Femur (tissue), 1 donor: ENCODE measurements at regions not wholly inside any gene's neighbourhood (a gene's known extent, or its start where the extent isn't known, plus 50 kb on each side); places are given as distances from the start of the nearest gene placed in this dataset.
A peak's percentile ranks its signal among the peaks of the same experiment; 100 is the strongest.
"Not testable (repeated sequence)": the region's sequence is repeated elsewhere in the genome, so short reads cannot be mapped to it uniquely, and the experiment has no call there.

Experiments used
- DNase-seq: peaks from one replicate; pipeline ENCODE4 v3.0.0-alpha.2; 2017

DNA sequence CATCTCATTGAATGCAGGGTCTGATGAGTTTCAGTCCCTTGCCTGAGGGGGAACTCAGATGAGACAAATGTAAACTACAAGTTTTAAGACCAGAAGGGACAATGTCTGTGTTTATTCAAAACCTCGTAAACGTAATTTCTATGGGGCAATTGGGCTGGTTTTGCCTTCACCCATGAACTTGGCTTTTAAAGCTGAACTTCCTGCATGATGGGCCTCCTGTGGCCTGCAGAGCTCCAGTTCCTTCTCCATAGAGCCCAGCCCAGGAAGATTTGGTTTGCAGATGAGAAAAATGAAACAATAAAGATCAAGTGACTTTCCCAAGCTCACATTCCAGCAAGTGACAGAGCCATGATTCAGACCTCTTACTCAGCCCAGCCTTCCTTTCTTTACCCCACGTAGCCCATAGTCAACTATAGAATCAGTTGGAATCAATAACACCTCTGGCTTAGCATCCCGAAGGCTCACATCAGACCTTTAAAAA lies 612.3 kb downstream of the UTRN start:
- no peak for DNase-seq

DNA sequence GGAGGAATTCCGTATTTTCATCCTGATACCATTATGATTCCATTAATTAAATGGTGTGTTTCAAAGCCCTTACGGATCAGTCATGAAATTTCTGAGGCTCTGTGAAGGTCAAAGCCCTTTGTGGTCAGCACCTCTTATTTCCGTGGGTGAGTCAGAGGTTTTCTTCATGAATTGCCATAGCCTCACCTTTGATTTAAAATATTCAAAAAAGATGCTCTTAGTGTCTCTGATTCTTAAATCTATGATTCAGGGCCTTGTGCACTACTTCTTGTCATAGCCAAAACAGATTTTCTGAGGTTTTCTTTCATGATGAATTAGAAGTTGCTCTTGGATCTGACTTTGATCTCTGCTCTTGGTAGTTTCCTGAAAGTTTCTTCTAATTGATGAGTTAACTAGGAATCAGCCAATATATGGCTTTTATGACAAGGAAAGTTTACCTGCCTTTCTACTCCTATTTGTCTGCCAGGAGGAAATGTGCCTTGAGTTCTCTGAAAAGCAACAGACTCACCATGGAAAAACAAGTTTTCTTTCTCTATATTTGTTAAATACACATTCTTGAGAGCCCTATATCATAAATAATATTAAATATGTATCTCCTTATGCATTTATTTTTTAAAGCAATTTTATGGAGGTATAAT lies 613.0 kb downstream of the UTRN start:
- DNase-seq = no peak

DNA sequence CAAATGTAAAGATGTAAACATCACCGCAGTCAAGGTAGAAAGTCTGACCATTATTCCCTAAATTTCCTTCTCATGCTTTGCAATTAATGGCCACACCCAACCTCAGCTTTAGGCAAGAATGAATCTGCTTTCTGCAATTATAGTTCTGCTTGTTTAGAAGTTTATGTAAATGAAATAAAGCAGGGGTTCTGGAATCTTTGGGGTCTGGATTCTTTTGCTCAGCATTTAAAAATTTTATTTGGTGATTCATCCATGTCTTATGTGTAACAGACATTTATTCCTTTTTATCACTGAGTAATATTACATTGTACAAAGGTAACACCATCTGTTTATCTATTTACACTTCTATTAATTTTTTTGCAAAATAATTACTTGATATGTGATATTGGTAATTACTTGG lies 613.6 kb downstream of the UTRN start:
- DNase-seq = no peak

DNA sequence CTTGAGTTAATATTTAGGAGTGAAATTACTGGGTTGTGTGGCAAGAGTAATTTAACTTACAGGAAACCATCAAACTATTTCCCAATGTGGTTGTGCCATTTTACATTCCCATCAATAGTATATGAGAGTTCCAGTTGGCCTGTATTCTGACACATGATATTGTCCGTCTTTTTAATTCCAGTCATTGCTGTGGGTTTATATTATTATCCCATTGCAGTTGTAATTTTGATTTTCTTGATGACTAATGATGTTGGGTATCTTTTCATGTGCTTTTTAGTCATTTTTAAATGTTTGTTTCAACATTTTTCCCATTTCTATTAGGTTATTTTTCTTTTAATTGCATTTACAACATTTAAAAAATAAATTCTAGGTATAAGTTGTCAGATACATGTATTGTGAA lies 614.0 kb downstream of the UTRN start:
- DNase-seq = no peak

DNA sequence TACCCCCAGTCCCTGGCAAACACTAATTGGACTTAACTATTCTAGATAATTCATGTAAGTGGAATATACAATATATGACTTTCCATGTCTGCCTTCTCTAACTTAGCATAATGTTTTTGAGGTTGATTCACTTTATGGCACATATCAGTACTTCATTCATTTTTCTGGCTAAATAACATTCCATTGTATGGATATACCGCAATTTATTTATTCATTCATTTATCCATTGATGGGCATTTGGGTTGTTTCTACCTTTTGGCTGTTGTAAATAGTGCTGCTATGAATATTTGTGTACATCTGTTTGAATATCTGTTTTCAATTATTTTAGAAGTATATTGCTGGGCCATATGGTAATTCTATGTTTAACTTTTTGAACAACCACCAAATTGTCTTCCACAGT lies 616.3 kb downstream of the UTRN start:
- DNase-seq = no peak

DNA sequence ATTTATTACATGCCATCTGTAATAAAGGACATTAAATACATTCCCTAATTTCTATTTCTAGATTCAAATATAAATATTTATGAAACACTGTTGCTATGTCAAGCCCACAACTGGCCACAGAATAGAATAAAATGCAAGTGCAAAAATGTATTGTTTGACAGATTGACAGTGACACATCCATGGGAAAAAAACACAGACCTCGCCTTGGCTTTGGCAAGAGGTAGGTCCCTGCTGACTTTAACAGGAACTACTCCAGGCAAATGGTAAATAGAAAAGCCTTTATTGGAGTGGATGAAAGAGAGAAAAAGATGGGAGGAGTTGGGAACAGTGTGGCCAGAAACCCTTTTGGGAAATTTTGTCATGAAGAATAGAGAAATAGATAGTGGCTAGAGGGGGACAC lies 622.9 kb downstream of the UTRN start:
- no peak for DNase-seq

DNA sequence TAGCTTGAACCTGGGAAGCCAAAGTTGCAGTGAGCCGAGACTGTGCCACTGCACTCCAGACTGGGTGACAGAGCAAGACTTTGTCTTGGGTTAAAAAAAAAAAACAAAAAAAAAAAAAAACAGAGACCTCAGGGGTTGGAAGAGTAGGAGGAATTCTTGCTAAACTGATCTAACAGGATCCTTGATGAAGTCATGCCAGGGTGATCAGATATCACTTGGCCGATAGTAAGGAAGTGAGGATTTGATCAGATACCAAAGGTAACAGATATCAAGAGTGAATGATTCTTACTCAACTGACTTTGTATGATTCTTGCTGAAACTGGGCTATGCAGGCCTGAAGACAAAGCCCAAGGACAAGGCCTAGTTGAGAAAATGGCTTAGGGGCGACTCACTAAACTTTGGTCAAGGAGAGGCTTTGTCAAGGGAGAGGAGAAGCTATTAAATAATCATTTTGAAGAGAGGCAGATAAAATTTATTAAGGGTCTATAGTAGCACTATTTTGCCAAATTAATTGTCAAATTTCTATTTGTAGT lies 624.7 kb downstream of the UTRN start:
- DNase-seq = no peak

DNA sequence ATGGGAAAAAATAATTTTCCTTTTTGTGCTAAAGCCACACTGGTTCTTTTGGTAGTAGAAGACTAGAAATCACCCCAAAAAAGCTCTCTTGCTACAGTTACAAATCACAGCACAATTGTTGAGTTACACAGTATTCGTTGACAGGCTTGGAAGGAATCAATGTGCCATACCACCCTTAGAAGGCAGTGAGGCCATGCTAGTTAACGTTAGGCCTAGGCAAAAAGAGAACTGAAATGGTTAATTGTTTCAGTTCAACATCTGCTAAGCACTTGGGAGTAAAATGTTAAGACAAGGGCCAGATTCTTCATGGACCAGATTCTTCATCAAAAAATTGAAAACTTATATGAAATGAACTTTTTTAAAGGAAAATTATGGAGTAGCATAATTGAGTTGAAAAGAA lies 626.2 kb downstream of the UTRN start:
- no peak for DNase-seq

DNA sequence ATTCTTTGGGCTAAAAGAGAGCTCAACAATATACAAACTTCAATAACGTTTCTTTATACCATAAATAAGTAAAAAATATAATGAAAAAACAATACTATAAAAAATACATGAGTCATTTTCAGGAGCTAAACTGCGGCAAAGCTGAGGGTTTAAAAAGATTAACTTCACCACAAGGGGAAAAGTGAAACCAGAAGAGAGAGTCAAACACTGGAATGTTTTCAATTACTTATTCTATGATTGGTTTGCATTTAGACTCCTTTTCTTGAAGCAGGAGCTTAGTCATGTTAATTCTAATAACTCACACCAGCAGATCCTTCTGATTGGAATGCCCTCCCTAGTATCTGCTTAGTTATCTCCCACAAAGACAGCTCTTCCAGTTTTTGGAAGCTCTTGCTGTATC lies 627.3 kb downstream of the UTRN start:
- DNase-seq = no peak

DNA sequence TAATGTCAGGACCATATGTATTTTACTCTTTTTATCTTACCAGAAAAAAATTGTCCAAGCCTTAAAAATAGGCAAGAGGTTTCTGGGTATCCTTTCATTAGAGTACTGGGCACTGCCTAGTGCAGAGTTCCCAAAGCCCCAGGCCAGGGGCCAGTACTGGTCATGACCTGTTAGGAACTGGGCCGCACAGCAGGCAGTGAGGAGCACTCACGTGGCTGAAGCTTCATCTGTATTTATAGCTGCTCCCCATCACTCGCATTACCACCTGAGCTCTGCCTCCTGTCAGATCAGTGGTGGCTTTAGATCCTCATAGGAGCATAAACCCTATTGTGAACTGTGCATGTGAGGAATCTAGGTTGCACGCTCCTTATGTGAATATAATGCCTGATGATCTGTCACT lies 632.9 kb downstream of the UTRN start:
- DNase-seq = no peak

DNA sequence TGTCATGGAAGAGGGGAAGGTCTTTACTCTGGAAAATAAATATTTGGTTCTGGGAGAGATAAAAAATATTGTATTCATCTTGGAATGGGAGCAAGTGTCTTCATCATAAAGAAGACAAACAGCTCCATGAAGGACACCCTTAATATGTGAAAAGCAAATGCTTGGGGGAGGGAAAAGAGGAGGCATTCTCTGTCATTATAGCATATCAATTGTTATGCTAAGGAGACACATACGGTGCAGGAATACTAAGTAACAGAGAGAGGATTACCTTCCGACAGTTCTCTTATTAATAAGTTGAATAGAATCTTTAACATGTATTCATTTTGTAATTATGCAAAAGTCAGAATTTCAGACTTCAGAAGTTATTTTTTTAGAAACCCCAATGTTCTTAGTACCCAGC lies 634.4 kb downstream of the UTRN start:
- DNase-seq = no peak

DNA sequence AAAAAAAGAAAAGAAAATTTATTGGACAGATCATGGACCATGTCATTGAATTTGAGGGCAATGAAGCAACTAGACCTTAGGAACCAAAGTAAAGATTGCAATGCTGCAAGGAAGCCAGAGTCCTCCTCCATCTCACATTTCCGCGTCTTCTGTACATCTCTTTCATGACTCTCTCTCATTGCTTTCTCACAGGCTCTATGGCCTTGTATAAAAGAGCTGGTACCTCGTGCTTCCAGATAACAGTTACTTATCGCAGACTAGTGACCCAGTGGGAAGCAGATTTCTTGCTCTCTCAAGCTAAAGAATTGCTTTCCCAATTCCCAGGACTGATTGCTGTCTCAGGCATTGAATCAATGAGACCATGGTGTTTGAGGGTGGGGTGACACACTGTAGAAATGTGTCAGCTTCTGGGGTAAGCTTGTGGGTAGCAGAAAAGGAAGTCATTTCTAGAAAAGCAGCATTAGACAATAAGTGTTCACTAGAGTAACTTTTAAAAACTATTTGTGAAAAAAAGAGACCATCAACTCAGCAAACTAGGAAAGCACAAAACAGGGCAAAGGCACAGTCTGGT lies 635.3 kb downstream of the UTRN start:
- DNase-seq = no peak

DNA sequence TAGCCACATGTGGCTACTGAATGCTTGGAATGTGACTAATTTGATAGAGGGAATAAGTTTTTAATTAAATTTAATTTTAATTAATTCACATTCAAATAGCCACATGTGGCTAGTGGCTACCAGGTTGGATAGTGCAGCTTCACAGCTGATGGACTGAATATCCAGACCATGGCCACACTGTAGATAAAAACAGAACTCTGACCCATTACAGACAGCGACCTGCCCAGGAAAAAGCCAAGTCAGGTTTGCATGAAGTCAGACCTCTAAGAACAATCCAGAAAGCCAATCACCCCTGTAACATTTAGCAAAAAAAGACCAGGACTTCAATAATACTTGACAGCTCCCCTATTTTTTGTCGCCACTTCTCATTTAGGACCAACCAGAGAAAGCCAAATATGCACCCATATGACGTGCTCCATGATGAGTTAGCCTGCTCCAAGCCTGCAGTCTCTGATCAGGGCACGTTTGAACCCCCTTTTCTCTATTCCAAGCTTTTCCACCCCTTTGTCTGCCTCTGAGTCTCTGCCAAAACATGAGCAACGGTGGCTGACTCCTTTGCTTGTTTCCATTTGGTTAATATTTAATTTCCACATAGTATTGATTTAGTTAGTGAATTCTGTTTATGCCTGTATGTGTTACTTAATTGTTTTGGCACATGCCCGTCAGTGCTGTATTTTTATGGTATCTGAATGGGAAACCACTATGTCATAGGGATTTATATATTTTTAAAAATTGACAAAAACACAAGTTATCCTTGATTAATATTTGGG lies 636.3 kb downstream of the UTRN start:
- no peak for DNase-seq

DNA sequence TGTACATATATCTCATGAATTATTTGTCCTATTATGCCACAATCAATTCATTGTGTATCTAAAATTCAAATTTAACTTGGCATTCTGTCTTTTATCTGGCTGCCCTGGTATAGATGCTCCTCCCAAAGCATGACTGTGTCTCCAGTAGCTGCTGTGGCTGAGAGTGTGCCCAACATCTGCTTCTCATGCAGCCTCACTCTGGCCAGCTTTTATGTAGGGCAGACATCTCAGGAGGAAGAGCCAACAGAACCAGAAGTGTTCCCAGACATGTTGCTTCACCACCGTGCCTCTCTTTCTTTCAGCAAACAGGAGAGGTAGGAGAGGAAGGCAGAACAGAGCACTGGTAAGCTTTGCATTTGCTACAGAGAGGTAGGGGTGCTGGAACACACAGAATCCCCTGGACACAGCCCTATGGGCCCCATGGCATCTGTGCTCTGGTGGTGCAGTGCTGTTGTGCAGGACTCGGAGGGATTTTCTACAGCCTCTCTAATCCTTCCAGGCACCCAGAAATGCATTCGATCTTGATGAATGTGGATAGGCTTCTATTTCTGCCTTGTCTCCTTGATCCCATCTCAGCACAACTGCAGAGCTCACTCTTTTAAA lies 637.1 kb downstream of the UTRN start:
- peak; percentile 50 for DNase-seq

DNA sequence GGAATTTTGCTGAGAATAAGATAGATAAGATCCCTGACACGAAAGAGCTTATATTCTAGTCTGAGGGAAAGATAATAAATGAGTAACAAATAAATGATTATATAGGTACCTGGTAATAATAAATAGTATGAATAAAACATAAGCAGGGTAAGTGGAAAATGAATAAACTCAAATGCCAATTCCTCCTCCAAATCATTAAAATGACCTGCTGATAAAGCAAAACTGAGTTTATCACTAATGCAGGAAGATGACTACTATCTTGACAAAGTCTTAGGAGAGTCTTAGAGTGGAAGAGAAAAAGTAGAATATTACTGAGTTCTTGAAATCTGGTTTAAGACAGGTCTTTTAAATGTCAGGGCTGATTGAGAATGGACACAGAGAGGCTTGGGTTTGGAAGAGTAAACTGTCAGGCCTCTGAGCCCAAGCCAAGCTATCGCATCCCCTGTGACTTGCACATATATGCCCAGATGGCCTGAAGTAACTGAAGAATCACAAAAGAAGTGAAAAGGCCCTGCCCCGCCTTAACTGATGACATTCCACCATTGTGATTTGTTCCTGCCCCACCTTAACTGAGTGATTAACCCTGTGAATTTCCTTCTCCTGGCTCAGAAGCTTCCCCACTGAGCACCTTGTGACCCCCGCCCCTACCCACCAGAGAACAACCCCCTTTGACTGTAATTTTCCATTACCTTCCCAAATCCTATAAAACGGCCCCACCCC lies 637.8 kb downstream of the UTRN start:
- not testable (repeated sequence) for DNase-seq

DNA sequence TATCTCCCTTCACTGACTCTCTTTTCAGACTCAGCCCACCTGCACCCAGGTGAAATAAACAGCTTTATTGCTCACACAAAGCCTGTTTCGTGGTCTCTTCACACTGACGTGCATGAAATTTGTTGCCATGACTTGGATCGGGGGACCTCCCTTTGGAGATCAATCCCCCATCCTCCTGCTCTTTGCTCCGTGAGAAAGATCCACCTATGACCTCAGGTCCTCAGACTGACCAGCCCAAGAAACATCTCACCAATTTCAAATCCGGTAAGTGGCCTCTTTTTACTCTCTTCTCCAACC lies 638.3 kb downstream of the UTRN start:
- not testable (repeated sequence) for DNase-seq

DNA sequence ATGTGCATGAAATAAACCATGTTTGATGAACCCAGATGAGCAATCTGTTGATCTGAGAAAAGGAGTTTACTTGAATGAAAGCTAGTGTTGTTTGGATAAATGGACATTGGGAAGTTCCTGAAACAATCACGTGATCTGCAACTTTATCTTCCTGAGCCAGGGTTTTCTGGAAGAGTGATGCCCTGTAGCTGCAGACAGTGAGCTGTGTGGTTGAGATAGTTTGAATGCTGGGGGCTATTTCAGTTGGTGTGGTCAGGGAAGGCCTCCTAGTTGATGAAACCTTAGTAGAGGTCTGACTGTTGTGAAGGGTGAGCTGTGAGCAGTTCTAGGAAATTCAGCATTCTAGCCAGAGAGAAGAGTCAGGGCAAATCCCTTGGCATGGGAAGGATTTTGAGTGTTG lies 643.7 kb downstream of the UTRN start:
- no peak for DNase-seq

DNA sequence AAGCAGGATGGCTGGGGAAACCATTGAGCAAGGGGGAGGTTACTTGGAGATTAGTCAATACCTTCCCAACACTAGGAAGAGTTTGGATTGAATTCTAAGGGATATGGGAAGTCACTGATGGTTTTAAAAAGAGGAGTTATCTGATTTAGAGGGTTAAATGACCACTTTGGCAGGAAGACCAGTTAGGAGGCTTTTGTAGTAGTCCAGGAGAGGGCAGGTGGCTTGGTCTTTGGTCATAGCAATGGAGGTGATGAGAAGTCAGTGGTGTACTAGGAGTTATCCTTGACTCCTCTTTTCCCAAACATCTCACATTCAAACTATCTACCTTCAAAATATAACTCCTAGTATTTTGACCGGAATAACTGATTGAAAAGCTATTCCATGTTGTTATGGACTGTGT lies 644.1 kb downstream of the UTRN start:
- no peak for DNase-seq

DNA sequence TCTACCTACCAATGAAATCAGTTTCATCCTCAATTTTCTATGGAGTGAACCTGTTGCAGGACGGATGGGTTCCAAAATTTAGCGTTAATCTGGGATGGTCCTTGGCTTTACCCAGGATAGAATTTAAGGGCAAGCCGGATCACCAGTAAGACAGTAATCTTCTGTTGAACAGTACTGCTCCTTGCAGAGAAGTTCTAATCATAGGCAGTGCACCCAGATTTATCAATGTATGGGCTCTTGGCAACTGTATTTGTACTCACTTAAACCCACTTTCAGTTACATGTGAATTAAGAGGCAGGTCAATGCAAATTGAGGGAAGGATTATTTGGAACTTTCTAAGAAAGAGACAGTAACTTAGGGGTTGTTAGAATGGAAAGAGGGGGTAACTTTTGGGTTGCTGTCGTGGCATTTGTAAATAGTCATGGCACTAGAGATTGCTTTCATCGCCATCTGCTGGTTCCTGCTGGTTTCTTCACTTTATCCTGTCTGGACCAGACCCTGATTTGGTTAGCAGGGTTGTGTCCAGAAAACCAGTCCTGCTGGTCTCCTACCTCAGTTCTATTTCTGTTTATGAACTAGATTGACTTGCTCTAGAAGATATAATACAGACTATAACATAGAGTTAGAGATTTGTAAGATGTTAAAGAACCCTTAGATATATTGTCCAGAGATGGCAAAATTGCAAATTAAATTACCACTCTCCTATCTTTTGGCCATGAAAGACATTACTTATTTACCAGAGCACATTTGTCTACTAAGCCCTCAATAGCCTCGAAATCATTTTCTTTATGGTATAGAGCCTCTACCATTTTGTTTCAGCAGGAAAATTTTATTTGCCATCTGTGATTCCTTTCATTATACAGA lies 646.3 kb downstream of the UTRN start:
- DNase-seq = peak; percentile 24

DNA sequence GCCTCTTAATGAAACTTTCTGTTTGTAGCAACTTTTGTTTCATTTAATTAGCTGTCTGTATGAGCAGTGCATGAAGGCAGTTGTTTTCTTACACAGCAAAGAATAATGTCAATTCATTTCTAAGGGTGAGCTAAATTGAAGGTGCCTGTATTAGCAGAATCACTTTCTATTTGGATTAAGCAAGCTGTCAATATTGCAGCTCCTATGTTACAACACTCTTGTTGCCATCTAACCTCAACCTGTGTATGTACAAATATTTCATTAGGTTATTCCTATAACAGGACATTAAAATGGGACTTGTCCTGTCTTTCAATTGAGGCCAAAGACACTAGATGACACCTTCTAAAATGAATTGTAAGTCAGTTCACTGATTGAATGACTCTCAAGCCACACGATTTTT lies 647.5 kb downstream of the UTRN start:
- DNase-seq = no peak

DNA sequence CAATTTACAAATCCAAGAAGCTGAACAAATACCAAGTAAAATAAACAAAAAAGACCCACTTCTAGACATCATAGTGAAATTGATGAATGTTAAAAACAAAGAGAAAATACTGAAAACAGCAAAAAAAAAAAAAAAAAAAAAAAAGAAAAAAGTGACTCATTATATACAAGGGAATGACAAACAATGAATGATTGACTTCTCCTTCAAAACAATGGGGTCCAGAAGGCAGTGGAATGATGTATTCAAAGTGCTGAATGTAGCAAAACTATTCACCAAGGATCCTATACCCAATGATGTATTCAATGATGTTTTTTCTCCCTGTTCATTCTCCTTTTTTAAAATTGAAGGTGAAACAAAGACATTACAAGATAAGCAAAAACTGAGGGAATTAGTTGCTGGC lies 650.0 kb downstream of the UTRN start:
- no peak for DNase-seq

DNA sequence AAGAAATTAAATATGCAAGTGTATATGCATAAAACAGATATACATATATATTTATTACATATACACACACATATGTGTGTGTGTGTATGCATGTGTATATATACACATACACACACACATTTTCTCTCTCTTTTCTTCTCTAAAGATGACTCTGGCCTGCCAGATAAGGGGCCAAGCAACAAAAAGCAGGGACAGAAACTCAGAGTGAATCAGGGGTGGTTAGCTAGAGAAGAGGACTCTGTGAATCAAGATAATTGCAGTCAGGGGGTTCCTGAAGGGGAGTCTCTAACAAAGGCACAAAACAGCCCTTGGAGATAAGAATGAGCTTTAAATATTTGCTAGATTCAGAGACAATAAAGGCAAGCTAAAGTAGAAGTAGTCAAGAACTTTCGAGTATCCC lies 650.5 kb downstream of the UTRN start:
- DNase-seq = no peak
